HG02885 (cell line): ENCODE measurements at regions not wholly inside any gene's neighbourhood (a gene's known extent, or its start where the extent isn't known, plus 50 kb on each side); places are given as distances from the start of the nearest gene placed in this dataset.
"Not testable (repeated sequence)": the region's sequence is repeated elsewhere in the genome, so short reads cannot be mapped to it uniquely, and the experiment has no call there.

ENCODE experiments used
- ATAC-seq: cut with Tn5 transposase; IDR thresholded peaks from one replicate; pipeline ENCODE4 v1.9.1; 2021; ENCODE audit warnings: mild to moderate bottlenecking; ENCODE audit not compliant: unreplicated experiment, poor library complexity

DNA sequence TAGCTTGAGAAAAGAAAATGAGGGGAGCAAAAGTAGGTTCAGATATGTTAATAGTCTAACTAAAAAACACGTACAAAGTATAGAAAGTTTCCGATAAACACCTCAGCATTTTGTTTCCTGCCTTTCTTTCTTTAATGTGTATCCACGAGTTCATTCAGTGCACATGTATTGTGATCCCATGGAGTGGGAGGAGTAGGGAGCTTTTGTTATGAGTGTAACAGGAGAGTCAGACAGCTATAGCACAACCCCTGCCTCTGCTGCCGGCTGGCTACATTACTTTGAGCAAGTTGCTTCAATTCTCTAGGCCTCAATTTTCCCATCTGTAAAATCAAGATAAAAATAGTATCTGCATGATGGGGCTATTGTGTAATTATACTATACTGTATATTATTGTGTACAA lies 249.2 kb upstream of the FIGN start:
- no peak for ATAC-seq

DNA sequence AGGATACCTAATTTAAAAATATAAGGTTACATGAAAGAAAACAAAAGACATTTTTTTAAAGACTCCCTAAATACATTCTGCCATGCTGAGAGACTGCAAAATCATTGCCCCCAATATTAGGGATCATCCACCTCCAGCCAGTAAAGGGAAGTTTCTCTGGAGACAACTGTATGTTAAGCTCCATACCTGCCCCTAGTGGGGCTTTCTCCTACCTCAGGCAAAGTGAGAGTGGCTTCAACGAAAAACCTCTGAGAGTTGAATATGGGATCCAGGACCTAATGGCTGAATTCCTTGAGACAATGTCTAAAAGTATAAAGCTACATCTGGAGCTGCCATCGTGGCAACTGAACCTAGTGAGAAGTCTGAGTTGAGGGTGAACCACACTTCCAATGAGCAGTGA lies 248.1 kb upstream of the FIGN start:
- ATAC-seq: no peak

DNA sequence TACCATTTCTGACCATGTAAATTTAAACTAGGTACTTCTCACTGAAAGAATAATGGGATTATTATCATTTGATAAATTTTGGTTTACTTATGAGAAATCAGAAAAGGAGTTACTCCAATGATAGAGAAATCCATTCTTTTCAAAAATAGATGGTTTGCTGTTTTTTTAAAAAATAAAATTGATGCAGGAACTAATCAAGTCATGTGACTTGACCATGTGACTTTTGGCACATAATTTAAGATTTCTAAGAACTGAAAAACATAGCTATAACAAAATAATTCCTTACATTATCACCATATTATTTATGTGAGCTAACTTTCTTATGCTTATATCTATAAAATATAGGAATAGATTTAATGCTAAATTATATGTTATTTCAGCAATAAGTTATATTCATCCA lies 247.1 kb upstream of the FIGN start:
- ATAC-seq: no peak

DNA sequence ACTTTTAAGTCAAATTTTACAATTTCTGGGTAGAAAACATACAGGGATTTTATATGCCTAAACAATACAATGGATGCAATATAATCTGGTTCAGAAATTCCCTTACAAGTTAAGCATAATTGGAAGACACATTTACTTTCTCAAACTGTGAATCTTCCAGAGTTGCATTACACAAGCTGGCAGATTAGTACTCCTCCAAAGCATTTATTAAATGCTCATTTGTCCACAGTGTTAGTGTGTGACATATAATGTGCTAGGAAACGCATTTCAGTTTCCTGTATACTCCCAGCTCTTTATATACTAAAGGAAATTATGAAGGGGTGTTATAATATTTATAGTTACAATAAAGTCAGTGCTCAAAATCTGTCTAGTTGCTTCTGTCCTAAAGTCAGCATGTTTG lies 239.0 kb upstream of the FIGN start:
- no peak for ATAC-seq

GRCh38 chr2:163970058-163970813 lies 234.4 kb upstream of the FIGN start:
- no peak for ATAC-seq

DNA sequence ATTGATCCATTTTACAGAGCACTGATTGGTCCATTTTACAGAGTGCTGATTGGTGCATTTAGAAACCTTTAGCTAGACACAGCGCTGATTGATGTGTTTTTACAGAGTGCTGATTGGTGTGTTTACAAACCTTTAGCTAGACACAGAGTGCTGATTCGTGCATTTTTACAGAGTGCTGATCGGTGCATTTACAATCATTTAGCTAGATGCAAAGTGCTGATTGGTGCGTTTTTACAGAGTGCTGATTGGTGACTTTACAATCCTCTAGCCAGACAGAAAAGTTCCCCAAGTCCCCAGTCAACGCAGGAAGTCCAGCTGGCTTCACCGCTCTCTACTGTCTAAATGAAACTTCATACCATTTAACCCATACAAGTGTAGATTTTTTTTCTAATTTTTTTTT lies 228.5 kb upstream of the FIGN start:
- not testable (repeated sequence) for ATAC-seq

DNA sequence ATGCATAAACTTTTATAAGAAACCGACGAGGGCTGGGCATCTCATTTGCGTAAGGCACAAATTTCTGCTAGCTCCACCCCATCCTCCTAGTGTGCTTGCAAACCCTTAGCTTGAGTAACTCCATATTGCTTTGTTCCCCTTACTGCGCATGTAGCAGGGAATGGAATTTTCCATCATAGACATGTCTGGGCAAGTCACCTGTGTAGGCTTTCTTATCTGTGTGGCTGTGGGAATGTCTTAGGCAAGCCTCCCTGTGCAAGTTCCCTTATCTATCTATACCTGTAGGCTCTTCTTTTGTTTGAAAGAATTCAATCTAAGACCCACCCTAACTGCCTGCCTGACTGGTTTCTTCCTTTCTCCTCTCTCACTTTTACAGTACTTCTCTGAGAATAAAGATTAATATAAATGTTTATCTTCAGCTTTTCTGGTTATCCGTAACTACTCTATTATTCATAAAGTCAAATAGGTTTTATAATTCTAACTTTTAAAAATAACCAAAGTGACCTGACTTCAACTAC lies 217.6 kb upstream of the FIGN start:
- no peak for ATAC-seq

- no peak for ATAC-seq
These were observed 215.5 kb upstream of the FIGN start for GRCh38 chr2:163951312-163951711.

DNA sequence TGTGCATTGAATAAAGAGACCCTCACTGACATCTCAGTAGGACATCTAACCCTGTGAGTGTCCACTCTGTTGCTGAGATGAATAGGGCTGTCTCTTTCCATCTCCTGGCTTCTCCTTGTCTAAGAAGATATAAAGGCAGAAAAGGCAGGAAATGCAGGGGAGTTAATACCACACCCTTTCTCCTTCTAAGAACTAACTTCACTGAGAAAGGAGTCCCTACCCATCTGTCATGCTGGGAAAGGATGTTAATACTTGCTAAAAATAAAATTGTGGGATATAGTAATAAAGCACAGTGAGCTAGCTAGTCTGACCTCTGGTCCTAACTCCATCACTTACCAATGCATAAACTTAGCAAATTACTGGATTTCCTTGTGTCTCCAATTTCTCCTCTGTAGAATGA lies 213.9 kb upstream of the FIGN start:
- ATAC-seq: no peak

GRCh38 chr2:163944347-163944737 lies 208.5 kb upstream of the FIGN start:
- ATAC-seq: no peak

GRCh38 chr2:163943403-163944346 lies 207.9 kb upstream of the FIGN start:
- no peak for ATAC-seq

- no peak for ATAC-seq
These were observed 198.3 kb upstream of the FIGN start for GRCh38 chr2:163934131-163934530.

- no peak for ATAC-seq
These were observed 183.9 kb upstream of the FIGN start for GRCh38 chr2:163919717-163920116.

- not testable (repeated sequence) for ATAC-seq
These were observed 178.7 kb upstream of the FIGN start for GRCh38 chr2:163914486-163914885.

- not testable (repeated sequence) for ATAC-seq
These were observed 177.7 kb upstream of the FIGN start for GRCh38 chr2:163913532-163913944.

DNA sequence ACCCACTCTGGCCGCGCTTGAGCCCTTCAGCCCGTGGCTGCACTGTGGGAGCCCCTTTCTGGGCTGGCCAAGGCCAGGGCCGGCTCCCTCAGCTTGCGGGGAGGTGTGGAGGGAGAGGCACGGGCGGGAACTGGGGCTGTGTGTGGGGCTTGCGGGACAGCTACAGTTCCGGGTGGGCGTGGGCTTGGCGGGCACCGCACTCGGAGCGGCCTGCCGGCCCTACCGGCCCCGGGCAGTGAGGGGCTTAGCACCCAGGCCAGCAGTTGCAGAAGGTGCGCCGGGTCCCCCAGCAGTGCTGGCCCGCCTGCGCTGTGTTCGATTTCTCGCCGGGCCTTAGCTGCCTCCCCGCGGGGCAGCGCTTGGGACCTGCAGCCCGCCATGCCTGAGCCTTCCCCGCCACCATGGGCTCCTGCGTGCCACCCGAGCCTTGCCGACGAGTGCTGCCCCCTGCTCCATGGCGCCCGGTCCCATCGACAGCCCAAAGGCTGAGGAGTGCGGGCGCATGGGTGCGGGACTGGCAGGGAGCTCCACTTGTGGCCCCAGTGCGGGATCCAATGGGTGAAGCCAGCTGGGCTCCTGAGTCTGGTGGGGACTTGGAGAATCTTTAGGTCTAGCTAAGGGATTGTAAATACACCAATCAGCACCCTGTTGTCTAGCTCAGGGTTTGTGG lies 173.7 kb upstream of the FIGN start:
- ATAC-seq: no peak

DNA sequence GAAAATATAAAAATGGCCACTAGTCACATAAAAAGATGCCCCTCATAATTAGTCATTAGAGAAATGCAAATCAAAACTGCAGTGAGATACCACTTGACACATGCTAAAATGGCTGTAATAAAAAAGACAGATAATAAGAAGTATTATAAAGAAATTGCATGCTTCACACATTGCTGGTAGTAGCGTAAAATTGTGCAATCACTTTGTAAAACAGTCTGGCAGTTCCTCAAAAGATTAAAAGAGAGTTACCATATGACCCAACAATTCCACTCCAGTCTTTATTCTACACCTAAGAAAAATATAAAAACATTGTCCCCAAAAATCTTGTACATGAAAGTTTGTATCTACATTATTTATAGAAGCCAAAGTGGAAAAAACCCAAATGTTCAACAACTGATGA lies 170.6 kb upstream of the FIGN start:
- no peak for ATAC-seq

GRCh38 chr2:163897799-163898198 lies 162.0 kb upstream of the FIGN start:
- no peak for ATAC-seq

GRCh38 chr2:163893444-163893843 lies 157.6 kb upstream of the FIGN start:
- ATAC-seq: not testable (repeated sequence)

GRCh38 chr2:163888591-163888990 lies 152.8 kb upstream of the FIGN start:
- no peak for ATAC-seq

GRCh38 chr2:163887182-163887581 lies 151.4 kb upstream of the FIGN start:
- no peak for ATAC-seq
